ENCODE measurements at regions not wholly inside any gene's neighbourhood (a gene's known extent, or its start where the extent isn't known, plus 50 kb on each side); places are given as distances from the start of the nearest gene placed in this dataset.

- no peak for DNase-seq
These were observed 942.0 kb downstream of the SQOR start for GRCh38 chr15:46576646-46577395.

GRCh38 chr15:46577767-46578166 is 942.9 kb downstream of the SQOR start:
- no peak for DNase-seq

GRCh38 chr15:46580487-46580886 is 945.7 kb downstream of the SQOR start:
- no peak for DNase-seq

- no peak for DNase-seq
These were observed 946.1 kb downstream of the SQOR start for GRCh38 chr15:46580924-46581323.

- no peak for DNase-seq
These were observed 954.3 kb downstream of the SQOR start for GRCh38 chr15:46589088-46589487.

GRCh38 chr15:46591462-46591861 is 956.6 kb downstream of the SQOR start:
- DNase-seq, result no peak

GRCh38 chr15:46595016-46595415 is 960.2 kb downstream of the SQOR start:
- no peak for DNase-seq

- DNase-seq, result no peak
These were observed 972.2 kb downstream of the SQOR start for GRCh38 chr15:46607077-46607476.

- DNase-seq, result no peak
These were observed 981.2 kb downstream of the SQOR start for GRCh38 chr15:46616033-46616432.

- DNase-seq, result no peak
These were observed 982.7 kb downstream of the SQOR start for GRCh38 chr15:46617507-46617906.

- no peak for DNase-seq
These were observed 984.2 kb downstream of the SQOR start for GRCh38 chr15:46618984-46619383.

- DNase-seq, result no peak
These were observed 985.7 kb downstream of the SQOR start for GRCh38 chr15:46620392-46621013.

GRCh38 chr15:46622851-46623250 is 988.0 kb downstream of the SQOR start:
- no peak for DNase-seq

GRCh38 chr15:46636206-46636605 is 1001.4 kb downstream of the SQOR start:
- DNase-seq, result no peak

- no peak for DNase-seq
These were observed 1010.0 kb downstream of the SQOR start for GRCh38 chr15:46644501-46645481.

- no peak for DNase-seq
These were observed 1011.7 kb downstream of the SQOR start for GRCh38 chr15:46646490-46646889.

- no peak for DNase-seq
These were observed 1012.2 kb downstream of the SQOR start for GRCh38 chr15:46647046-46647445.

GRCh38 chr15:46652266-46652665 is 1017.4 kb downstream of the SQOR start:
- no peak for DNase-seq

GRCh38 chr15:46654993-46655392 is 1020.2 kb downstream of the SQOR start:
- no peak for DNase-seq

GRCh38 chr15:46660096-46660842 is 1025.4 kb downstream of the SQOR start:
- DNase-seq, result no peak

GRCh38 chr15:46670258-46670657 is 1035.4 kb downstream of the SQOR start:
- no peak for DNase-seq

- no peak for DNase-seq
These were observed 1036.5 kb downstream of the SQOR start for GRCh38 chr15:46671336-46671735.

- no peak for DNase-seq
These were observed 1037.2 kb downstream of the SQOR start for GRCh38 chr15:46672041-46672440.
